CD14-positive monocyte (primary cell): ENCODE measurements at regions not wholly inside any gene's neighbourhood (a gene's known extent, or its start where the extent isn't known, plus 50 kb on each side); places are given as distances from the start of the nearest gene placed in this dataset.

Source experiments
- DNase-seq, 3 donors: peaks; one replicate each; pipeline ENCODE4 v3.0.0-alpha.2; 2011 to 2022
- H2AFZ ChIP-seq: 2 replicates; pipeline ENCODE4 v1.6.0; 2012; ENCODE audit warnings: mild to moderate bottlenecking, low read depth, low read length, inconsistent platforms; ENCODE audit not compliant: insufficient read depth, poor library complexity, severe bottlenecking
- H3K27ac ChIP-seq, 2 donors: 1 replicate in 1 of 2; 2 replicates in 1 of 2; pipeline ENCODE4 v1.5.1; 2012 to 2013; ENCODE audit warnings: low read length in 2 of 2, control low read depth in 1 of 2, inconsistent platforms in 1 of 2, low read depth in 1 of 2, mild to moderate bottlenecking in 1 of 2
- H3K27me3 ChIP-seq, 2 donors: one replicate each; pipeline versions ENCODE4 v1.6.0 to v1.6.1; 2011 to 2013; ENCODE audit warnings: low read length in 2 of 2; ENCODE audit not compliant: control insufficient read depth in 2 of 2, insufficient read depth in 2 of 2
- H3K36me3 ChIP-seq, 2 donors: replicated peaks in 1 of 2; 1 replicate in 1 of 2; 2 replicates in 1 of 2; pipeline versions ENCODE4 v1.5.1 to v1.6.1; 2012 to 2013; ENCODE audit warnings: low read length in 2 of 2, control low read depth in 1 of 2, inconsistent platforms in 1 of 2, mild to moderate bottlenecking in 1 of 2; ENCODE audit not compliant: insufficient read depth in 2 of 2, control insufficient read depth in 1 of 2
- H3K4me1 ChIP-seq, 2 donors: 1 replicate in 1 of 2; 2 replicates in 1 of 2; pipeline versions ENCODE4 v1.5.1 to v1.6.1; 2012 to 2013; ENCODE audit warnings: low read length in 2 of 2, control low read depth in 1 of 2, inconsistent platforms in 1 of 2, mild to moderate bottlenecking in 1 of 2, moderate library complexity in 1 of 2; ENCODE audit not compliant: insufficient read depth in 2 of 2, control insufficient read depth in 1 of 2
- H3K4me2 ChIP-seq: replicated peaks from 2 replicates; pipeline ENCODE3; 2012; ENCODE audit warnings: low read length, moderate library complexity, mild to moderate bottlenecking; ENCODE audit not compliant: poor library complexity, severe bottlenecking; ENCODE audit errors: extremely low read depth
- H3K4me3 ChIP-seq, 3 experiments: fragments of 200-600 bp in 1 of 3; sonication (generic) in 1 of 3; replicated peaks in 1 of 3; 1 replicate in 2 of 3; 2 replicates in 1 of 3; pipeline ENCODE4 v1.5.1; 2011 to 2013; ENCODE audit warnings: low read length in 3 of 3, mild to moderate bottlenecking in 3 of 3, control low read depth in 2 of 3, low read depth in 2 of 3, inconsistent platforms in 1 of 3, moderate library complexity in 1 of 3
- H3K79me2 ChIP-seq: 2 replicates; pipeline ENCODE4 v1.6.0; 2012; ENCODE audit warnings: mild to moderate bottlenecking, control low read depth, inconsistent platforms, low read length, moderate library complexity; ENCODE audit not compliant: insufficient read depth
- H3K9ac ChIP-seq: 2 replicates; pipeline ENCODE4 v1.6.0; 2017; ENCODE audit warnings: low read length, mild to moderate bottlenecking; ENCODE audit not compliant: insufficient read depth, poor library complexity, severe bottlenecking
- H3K9me3 ChIP-seq, 2 donors: replicated peaks in 1 of 2; 1 replicate in 1 of 2; 2 replicates in 1 of 2; pipeline versions ENCODE4 v1.5.1 to v1.6.1; 2012 to 2013; ENCODE audit warnings: low read length in 2 of 2, control low read depth in 1 of 2; ENCODE audit not compliant: control insufficient read depth in 1 of 2, insufficient read depth in 1 of 2
- H4K20me1 ChIP-seq: 2 replicates; pipeline ENCODE4 v1.6.0; 2012; ENCODE audit warnings: mild to moderate bottlenecking, low read length, control low read depth, moderate library complexity; ENCODE audit not compliant: insufficient read depth
- H3K27ac Mint-ChIP-seq, 7 donors: one replicate each; pipeline ENCODE4 v1.8.0; 2020; ENCODE audit warnings: mild to moderate bottlenecking in 7 of 7, mixed read lengths in 7 of 7, moderate library complexity in 6 of 7, inconsistent platforms in 2 of 7
- H3K27me3 Mint-ChIP-seq, 3 donors: one replicate each; pipeline ENCODE4 v1.8.0; 2021 to 2022; ENCODE audit warnings: low read depth in 3 of 3, mild to moderate bottlenecking in 3 of 3, mixed read lengths in 3 of 3, moderate library complexity in 3 of 3, inconsistent platforms in 1 of 3
- H3K36me3 Mint-ChIP-seq, 2 donors: one replicate each; pipeline ENCODE4 v1.8.0; 2020; ENCODE audit warnings: mixed read lengths in 2 of 2, inconsistent platforms in 1 of 2, mild to moderate bottlenecking in 1 of 2
- H3K4me1 Mint-ChIP-seq: one replicate; pipeline ENCODE4 v1.8.0; 2020; ENCODE audit warnings: mild to moderate bottlenecking, mixed read lengths
- H3K4me3 Mint-ChIP-seq, 2 donors: one replicate each; pipeline ENCODE4 v1.8.0; 2020; ENCODE audit warnings: mild to moderate bottlenecking in 2 of 2, mixed read lengths in 2 of 2, moderate library complexity in 1 of 2
- H3K9me3 Mint-ChIP-seq, 7 donors: one replicate each; pipeline ENCODE4 v1.8.0; 2020 to 2022; ENCODE audit warnings: mixed read lengths in 7 of 7, mild to moderate bottlenecking in 6 of 7, moderate library complexity in 6 of 7, inconsistent platforms in 2 of 7
- CTCF ChIP-seq: fragments of 200-600 bp; IDR thresholded peaks from one replicate; pipeline ENCODE4 v1.8.0; 2022; ENCODE audit warnings: antibody characterized with exemption, mild to moderate bottlenecking
- WGBS: methylation state at CpG from one replicate; pipeline ENCODE4 v1.1.5; 2013; ENCODE audit warnings: missing lambda C conversion rate; ENCODE audit not compliant: insufficient coverage; 5-methylcytosine and 5-hydroxymethylcytosine counted together
- intact Hi-C, 2 donors: fragments of 100-400 bp; cut with micrococcal nuclease; formaldehyde crosslinking; loops; one replicate each; pipeline versions ENCODE4 v1.15.0 to v1.15.1; 2023

GRCh38 chrX:10350981-10351380 is 194.2 kb downstream of the CLCN4 start:
- 100% methylated on average over 1 of the region's 3 CpGs for WGBS
- TF ChIP-seq CTCF, result no peak
- Histone ChIP-seq H3K9ac (no peak overlapping the region), H3K27me3 (no peaks in the 10 kb centered on the region), H2AFZ (no peak overlapping the region), H3K4me3 (no peak overlapping the region), H3K79me2 (no peaks in the 10 kb centered on the region), H3K4me1 (no peaks in the 10 kb centered on the region), H3K9me3 (peaks cover 0 to 4% of the 10 kb centered on the region in 2 donors), H3K36me3 (no peaks in the 10 kb centered on the region), H3K4me2 (no peak overlapping the region), H3K27ac (no peak overlapping the region), H4K20me1 (no peaks in the 10 kb centered on the region)
- intact Hi-C loops, result no loop called here
- Mint-ChIP-seq H3K4me1 (no peaks in the 10 kb centered on the region), H3K27ac (no peak overlapping the region), H3K4me3 (no peak overlapping the region), H3K36me3 (no peaks in the 10 kb centered on the region), H3K27me3 (peaks cover 0 to 7% (median 2%) of the 10 kb centered on the region in 3 donors), H3K9me3 (peaks cover 2 to 7% (median 4%) of the 10 kb centered on the region in 7 donors)
- DNase-seq, result no peak

- no peak overlapping the region for H3K9ac ChIP-seq
- Mint-ChIP-seq H3K27ac (no peak overlapping the region), H3K4me3 (no peak overlapping the region), H3K27me3 (peaks cover 0 to 7% (median 2%) of the 10 kb centered on the region in 3 donors), H3K9me3 (peaks cover 0 to 7% (median 2%) of the 10 kb centered on the region in 7 donors), H3K36me3 (no peaks in the 10 kb centered on the region), H3K4me1 (no peaks in the 10 kb centered on the region)
- no peak overlapping the region for H3K27ac ChIP-seq
- no peak for TF ChIP-seq CTCF
- intact Hi-C loops, result no loop called here
- no peaks in the 10 kb centered on the region for H3K79me2 ChIP-seq
- H4K20me1 ChIP-seq, result no peaks in the 10 kb centered on the region
- no CpG with 5 or more reads among the region's 1 CpG for WGBS
- H3K4me3 ChIP-seq, result no peak overlapping the region
- DNase-seq, result no peak
- H2AFZ ChIP-seq, result no peak overlapping the region
- H3K4me2 ChIP-seq, result no peak overlapping the region
- H3K27me3 ChIP-seq, result no peaks in the 10 kb centered on the region
- H3K4me1 ChIP-seq, result no peaks in the 10 kb centered on the region
- peaks cover 0 to 4% of the 10 kb centered on the region in 2 donors for H3K9me3 ChIP-seq
- no peaks in the 10 kb centered on the region for H3K36me3 ChIP-seq
Measured at GRCh38 chrX:10352536-10352935, 195.8 kb downstream of the CLCN4 start.
